Vagina (tissue), 2 donors: ENCODE measurements at regions not wholly inside any gene's neighbourhood (a gene's known extent, or its start where the extent isn't known, plus 50 kb on each side); places are given as distances from the start of the nearest gene placed in this dataset.
A peak's percentile ranks its signal among the peaks of the same experiment; 100 is the strongest.
"Not testable (repeated sequence)": the region's sequence is repeated elsewhere in the genome, so short reads cannot be mapped to it uniquely, and the experiment has no call there.

ENCODE experiments used
- DNase-seq, 2 donors: peaks; one replicate each; pipeline ENCODE4 v3.0.0-alpha.2; 2017; ENCODE audit errors: extremely low spot score in 2 of 2
- H3K27ac ChIP-seq: fragments of 200-600 bp; sonication (generic); one replicate; pipeline ENCODE4 v1.5.1; 2019
- H3K27me3 ChIP-seq: fragments of 200-600 bp; sonication (generic); one replicate; pipeline ENCODE4 v1.5.1; 2019
- H3K36me3 ChIP-seq, 2 donors: fragments of 200-600 bp; sonication (generic); one replicate each; pipeline ENCODE4 v1.5.1; 2017 to 2019
- H3K4me1 ChIP-seq: fragments of 200-600 bp; sonication (generic); one replicate; pipeline ENCODE4 v1.5.1; 2019
- H3K4me3 ChIP-seq, 2 donors: fragments of 200-600 bp; sonication (generic); 1 replicate in 1 of 2; 2 replicates in 1 of 2; pipeline ENCODE4 v1.5.1; 2016 to 2019
- H3K9me3 ChIP-seq: fragments of 200-600 bp; sonication (generic); one replicate; pipeline ENCODE4 v1.5.1; 2019
- CTCF ChIP-seq, 3 experiments: fragments of 450-650 bp in 2 of 3; fragments of 200-600 bp in 1 of 3; sonication (generic) in 1 of 3; IDR thresholded peaks; one replicate each; pipeline ENCODE4 v1.5.1; 2017 to 2019; ENCODE audit warnings: antibody characterized with exemption in 3 of 3, mild to moderate bottlenecking in 2 of 3, moderate library complexity in 2 of 3
- POLR2A ChIP-seq, 2 donors: fragments of 450-650 bp; IDR thresholded peaks; one replicate each; pipeline ENCODE4 v1.6.1; 2017; ENCODE audit warnings: antibody characterized with exemption in 2 of 2, mild to moderate bottlenecking in 2 of 2, moderate library complexity in 2 of 2
- POLR2AphosphoS5 ChIP-seq, 2 donors: sonication (generic); formaldehyde crosslinking; IDR thresholded peaks; one replicate each; pipeline ENCODE4 v1.9.0; 2017; ENCODE audit warnings: antibody characterized with exemption in 2 of 2, mild to moderate bottlenecking in 2 of 2, low read depth in 1 of 2; ENCODE audit not compliant: insufficient read depth in 1 of 2
- intact Hi-C: fragments of 100-400 bp; cut with DNase I; formaldehyde crosslinking; loops from one replicate; pipeline ENCODE4 v1.15.1; 2023

GRCh38 chr5:44183312-44183711, 205.9 kb downstream of the FGF10 start:
- TF ChIP-seq CTCF (IDR thresholded peaks at IDR 0.05) (no peak), POLR2A (IDR thresholded peaks at IDR 0.05) (no peak), POLR2AphosphoS5 (IDR thresholded peaks at IDR 0.05; ENCODE audit: insufficient read depth in 1 of 2, low read depth in 1 of 2) (no peak)
- no peak for DNase-seq

GRCh38 chr5:44178414-44178813, 210.8 kb downstream of the FGF10 start:
- H3K27ac ChIP-seq = no peak overlapping the region
- intact Hi-C loops = no loop called here
- no peaks in the 10 kb centered on the region for H3K4me1 ChIP-seq
- no peak for DNase-seq
- no peaks in the 10 kb centered on the region for H3K9me3 ChIP-seq
- no peak overlapping the region for H3K4me3 ChIP-seq
- no peaks in the 10 kb centered on the region for H3K36me3 ChIP-seq
- H3K27me3 ChIP-seq = no peaks in the 10 kb centered on the region
- TF ChIP-seq POLR2AphosphoS5 (IDR thresholded peaks at IDR 0.05; ENCODE audit: insufficient read depth in 1 of 2, low read depth in 1 of 2) (no peak), POLR2A (IDR thresholded peaks at IDR 0.05) (no peak), CTCF (IDR thresholded peaks at IDR 0.05) (no peak)

More at GRCh38 chr5:44183312-44183711, 205.9 kb downstream of the FGF10 start:
- H3K27ac ChIP-seq = no peak overlapping the region
- H3K4me1 ChIP-seq = no peaks in the 10 kb centered on the region
- H3K9me3 ChIP-seq = no peaks in the 10 kb centered on the region
- intact Hi-C loops = no loop called here
- no peak overlapping the region for H3K4me3 ChIP-seq
- H3K27me3 ChIP-seq = no peaks in the 10 kb centered on the region
- no peaks in the 10 kb centered on the region for H3K36me3 ChIP-seq

GRCh38 chr5:44167540-44167939, 221.7 kb downstream of the FGF10 start:
- no peak overlapping the region for H3K27ac ChIP-seq
- H3K36me3 ChIP-seq = no peaks in the 10 kb centered on the region
- TF ChIP-seq POLR2AphosphoS5 (IDR thresholded peaks at IDR 0.05; ENCODE audit: insufficient read depth in 1 of 2, low read depth in 1 of 2) (no peak), CTCF (IDR thresholded peaks at IDR 0.05) (no peak)
- intact Hi-C loops = no loop called here
- H3K27me3 ChIP-seq = no peaks in the 10 kb centered on the region
- no peak for DNase-seq
- H3K4me3 ChIP-seq = no peak overlapping the region
- H3K4me1 ChIP-seq = no peaks in the 10 kb centered on the region
- no peaks in the 10 kb centered on the region for H3K9me3 ChIP-seq

GRCh38 chr5:44160369-44160768, 228.9 kb downstream of the FGF10 start:
- no peaks in the 10 kb centered on the region for H3K27me3 ChIP-seq
- TF ChIP-seq CTCF (IDR thresholded peaks at IDR 0.05) = no peak
- peak in 1 of 2 donors; percentile 29 for TF ChIP-seq POLR2AphosphoS5 (IDR thresholded peaks at IDR 0.05; ENCODE audit: insufficient read depth in 1 of 2, low read depth in 1 of 2)
- no peak for DNase-seq
- no peaks in the 10 kb centered on the region for H3K9me3 ChIP-seq
- intact Hi-C loops = no loop called here
- no peaks in the 10 kb centered on the region for H3K4me1 ChIP-seq
- H3K4me3 ChIP-seq = no peak overlapping the region
- peak overlapping the region; percentile 15 for H3K27ac ChIP-seq
- no peaks in the 10 kb centered on the region for H3K36me3 ChIP-seq

- no peaks in the 10 kb centered on the region for H3K36me3 ChIP-seq
- no peaks in the 10 kb centered on the region for H3K27me3 ChIP-seq
- no peak for DNase-seq
- no peak overlapping the region for H3K4me3 ChIP-seq
- no peaks in the 10 kb centered on the region for H3K4me1 ChIP-seq
- no peak overlapping the region for H3K27ac ChIP-seq
- no peaks in the 10 kb centered on the region for H3K9me3 ChIP-seq
- TF ChIP-seq POLR2A (IDR thresholded peaks at IDR 0.05) (no peak), CTCF (IDR thresholded peaks at IDR 0.05) (no peak), POLR2AphosphoS5 (IDR thresholded peaks at IDR 0.05; ENCODE audit: insufficient read depth in 1 of 2, low read depth in 1 of 2) (no peak)
- intact Hi-C loops = no loop called here
Measured at GRCh38 chr5:44150075-44150723, 239.0 kb downstream of the FGF10 start.

- H3K27ac ChIP-seq, H3K4me3 ChIP-seq, DNase-seq, H3K4me1 ChIP-seq, H3K27me3 ChIP-seq, H3K36me3 ChIP-seq, intact Hi-C loops, H3K9me3 ChIP-seq: not testable (repeated sequence)
Measured at GRCh38 chr5:44117947-44118346, 271.3 kb downstream of the FGF10 start.

GRCh38 chr5:44108232-44108631, 281.0 kb downstream of the FGF10 start:
- H3K9me3 ChIP-seq, H3K27ac ChIP-seq, DNase-seq, intact Hi-C loops, H3K27me3 ChIP-seq, H3K36me3 ChIP-seq, H3K4me1 ChIP-seq, H3K4me3 ChIP-seq: not testable (repeated sequence)
